ENCODE measurements at regions not wholly inside any gene's neighbourhood (a gene's known extent, or its start where the extent isn't known, plus 50 kb on each side); places are given as distances from the start of the nearest gene placed in this dataset.
A peak's percentile ranks its signal among the peaks of the same experiment; 100 is the strongest.
"Not testable (repeated sequence)": the region's sequence is repeated elsewhere in the genome, so short reads cannot be mapped to it uniquely, and the experiment has no call there.

GRCh38 chr16:29298307-29298706 lies 108.2 kb downstream of the NPIPB11 start:
- intact Hi-C loops (cut with DNase I; ENCODE audit: low total_unique reads); H3K36me3 ChIP-seq; H3K27me3 ChIP-seq; H3K4me3 ChIP-seq; H3K4me1 ChIP-seq; H3K27ac ChIP-seq; ATAC-seq; DNase-seq; in situ Hi-C loops (cut with MboI; ENCODE audit: low sequenced_read_pairs in 4 of 4); H3K9me3 ChIP-seq: not testable (repeated sequence)

GRCh38 chr16:29297809-29298177 lies 108.7 kb downstream of the NPIPB11 start:
- H3K9me3 ChIP-seq; in situ Hi-C loops (cut with MboI; ENCODE audit: low sequenced_read_pairs in 4 of 4); H3K4me3 ChIP-seq; DNase-seq; H3K36me3 ChIP-seq; ATAC-seq; H3K4me1 ChIP-seq; H3K27ac ChIP-seq; intact Hi-C loops (cut with DNase I; ENCODE audit: low total_unique reads); H3K27me3 ChIP-seq: not testable (repeated sequence)

GRCh38 chr16:29297144-29297808 lies 109.2 kb downstream of the NPIPB11 start:
- H3K27ac ChIP-seq; DNase-seq; ATAC-seq; intact Hi-C loops (cut with DNase I; ENCODE audit: low total_unique reads); H3K27me3 ChIP-seq; H3K4me3 ChIP-seq; in situ Hi-C loops (cut with MboI; ENCODE audit: low sequenced_read_pairs in 4 of 4); H3K36me3 ChIP-seq; H3K9me3 ChIP-seq: not testable (repeated sequence)
- H3K4me1 ChIP-seq: peaks cover 3 to 12% of the 10 kb centered on the region in 2 donors

- H3K36me3 ChIP-seq; ATAC-seq; in situ Hi-C loops (cut with MboI; ENCODE audit: low sequenced_read_pairs in 4 of 4); intact Hi-C loops (cut with DNase I; ENCODE audit: low total_unique reads); DNase-seq; H3K27me3 ChIP-seq; H3K27ac ChIP-seq; H3K9me3 ChIP-seq; H3K4me3 ChIP-seq: not testable (repeated sequence)
- H3K4me1 ChIP-seq: peaks cover 14 to 22% of the 10 kb centered on the region in 2 donors
Measured at GRCh38 chr16:29296176-29296575, 110.3 kb downstream of the NPIPB11 start.

GRCh38 chr16:29294951-29295795 lies 111.3 kb downstream of the NPIPB11 start:
- H3K4me3 ChIP-seq; H3K9me3 ChIP-seq; H3K27me3 ChIP-seq; H3K36me3 ChIP-seq; DNase-seq; ATAC-seq; H3K27ac ChIP-seq; in situ Hi-C loops (cut with MboI; ENCODE audit: low sequenced_read_pairs in 4 of 4): not testable (repeated sequence)
- intact Hi-C loops (cut with DNase I; ENCODE audit: low total_unique reads): loop anchor here (5.0 kb wide), 1 partner anchor 68 kb away; no protein-coding TSS in a partner anchor
- H3K4me1 ChIP-seq: peaks cover 21 to 26% of the 10 kb centered on the region in 2 donors

GRCh38 chr16:29294400-29294933 lies 112.0 kb downstream of the NPIPB11 start:
- DNase-seq; H3K4me3 ChIP-seq; H3K9me3 ChIP-seq; H3K27ac ChIP-seq; in situ Hi-C loops (cut with MboI; ENCODE audit: low sequenced_read_pairs in 4 of 4); ATAC-seq; H3K27me3 ChIP-seq; H3K36me3 ChIP-seq: not testable (repeated sequence)
- peaks cover 22 to 26% of the 10 kb centered on the region in 2 donors for H3K4me1 ChIP-seq
- intact Hi-C loops (cut with DNase I; ENCODE audit: low total_unique reads): loop anchor here (5.0 kb wide), 1 partner anchor 67 kb away; no protein-coding TSS in a partner anchor

- H3K27me3 ChIP-seq; H3K36me3 ChIP-seq; H3K9me3 ChIP-seq; DNase-seq; ATAC-seq; in situ Hi-C loops (cut with MboI; ENCODE audit: low sequenced_read_pairs in 4 of 4): not testable (repeated sequence)
- Histone ChIP-seq H3K4me3 (peak overlapping the region in 3 of 4 donors; percentile 32 to 39 (median 39)), H3K27ac (peak overlapping the region; percentile 50 to 68 (median 62)), H3K4me1 (peaks cover 22 to 26% of the 10 kb centered on the region in 2 donors)
- intact Hi-C loops (cut with DNase I; ENCODE audit: low total_unique reads): loop anchor here (5.0 kb wide), 1 partner anchor 66 kb away; no protein-coding TSS in a partner anchor
Measured at GRCh38 chr16:29293545-29293944, 113.0 kb downstream of the NPIPB11 start.

GRCh38 chr16:29292952-29293471 lies 113.5 kb downstream of the NPIPB11 start:
- H3K36me3 ChIP-seq; in situ Hi-C loops (cut with MboI; ENCODE audit: low sequenced_read_pairs in 4 of 4); H3K9me3 ChIP-seq; H3K27me3 ChIP-seq: not testable (repeated sequence)
- peak; percentile 67 to 83 for DNase-seq
- Histone ChIP-seq H3K4me1 (peaks cover 22 to 26% of the 10 kb centered on the region in 2 donors), H3K4me3 (peak overlapping the region; percentile 25 to 39 (median 36)), H3K27ac (peak overlapping the region; percentile 50 to 68 (median 62))
- peak; percentile 61 to 66 for ATAC-seq
- intact Hi-C loops (cut with DNase I; ENCODE audit: low total_unique reads): loop anchor here (5.0 kb wide), 1 partner anchor 66 kb away; no protein-coding TSS in a partner anchor

GRCh38 chr16:29291329-29292271 lies 114.9 kb downstream of the NPIPB11 start:
- Histone ChIP-seq H3K4me1 (peaks cover 22 to 26% of the 10 kb centered on the region in 2 donors), H3K27ac (peak overlapping the region; percentile 50 to 68 (median 62)), H3K4me3 (peak overlapping the region in 1 of 4 donors; percentile 21)
- H3K36me3 ChIP-seq; H3K27me3 ChIP-seq; in situ Hi-C loops (cut with MboI; ENCODE audit: low sequenced_read_pairs in 4 of 4); DNase-seq; H3K9me3 ChIP-seq: not testable (repeated sequence)
- peak; percentile 0 for ATAC-seq
- intact Hi-C loops (cut with DNase I; ENCODE audit: low total_unique reads): loop anchor here (5.0 kb wide), 1 partner anchor 64 kb away; no protein-coding TSS in a partner anchor

Measured in gastrocnemius medialis (tissue), 4 donors.